Mesenchymal stem cell (in vitro differentiated cells and primary cell): ENCODE measurements at regions not wholly inside any gene's neighbourhood (a gene's known extent, or its start where the extent isn't known, plus 50 kb on each side); places are given as distances from the start of the nearest gene placed in this dataset.

Experiments
- DNase-seq: peaks from one replicate; pipeline ENCODE4 v3.0.0-alpha.2; 2013
- H2AFZ ChIP-seq: one replicate; pipeline ENCODE4 v1.6.1; 2013; ENCODE audit warnings: low read depth, mild to moderate bottlenecking, control low read depth, inconsistent platforms, low read length, moderate library complexity
- H2AK5ac ChIP-seq: 2 replicates; pipeline ENCODE4 v1.6.1; 2013; ENCODE audit warnings: low read length, moderate library complexity, mild to moderate bottlenecking, inconsistent platforms; ENCODE audit not compliant: severe bottlenecking
- H2BK120ac ChIP-seq: one replicate; pipeline ENCODE4 v1.6.1; 2013; ENCODE audit warnings: low read depth, mild to moderate bottlenecking, inconsistent platforms, low read length, moderate library complexity
- H2BK12ac ChIP-seq, 2 experiments: one replicate each; pipeline ENCODE4 v1.6.1; 2013; ENCODE audit warnings: inconsistent platforms in 2 of 2, low read length in 2 of 2, mild to moderate bottlenecking in 2 of 2, moderate library complexity in 2 of 2, control low read depth in 1 of 2
- H2BK15ac ChIP-seq: one replicate; pipeline ENCODE4 v1.6.1; 2013; ENCODE audit warnings: mild to moderate bottlenecking, low read depth, inconsistent platforms; ENCODE audit not compliant: poor library complexity, severe bottlenecking
- H2BK5ac ChIP-seq: 2 replicates; pipeline ENCODE4 v1.6.1; 2013; ENCODE audit warnings: low read depth, mild to moderate bottlenecking, low read length, control low read depth, inconsistent platforms; ENCODE audit not compliant: poor library complexity, severe bottlenecking
- H3K14ac ChIP-seq, 2 experiments: one replicate each; pipeline ENCODE4 v1.6.1; 2013; ENCODE audit warnings: inconsistent platforms in 2 of 2, low read length in 2 of 2, control low read depth in 1 of 2, mild to moderate bottlenecking in 1 of 2, moderate library complexity in 1 of 2
- H3K18ac ChIP-seq, 2 experiments: one replicate each; pipeline ENCODE4 v1.6.1; 2013; ENCODE audit warnings: inconsistent platforms in 2 of 2, low read length in 2 of 2, control low read depth in 1 of 2, low read depth in 1 of 2, mild to moderate bottlenecking in 1 of 2
- H3K23ac ChIP-seq, 2 experiments: one replicate each; pipeline ENCODE4 v1.6.1; 2013; ENCODE audit warnings: inconsistent platforms in 2 of 2, low read length in 2 of 2, mild to moderate bottlenecking in 2 of 2, moderate library complexity in 2 of 2, control low read depth in 1 of 2
- H3K27ac ChIP-seq: 2 replicates; pipeline ENCODE4 v1.5.1; 2013; ENCODE audit warnings: mild to moderate bottlenecking, moderate library complexity, low read length, control low read depth, inconsistent platforms; ENCODE audit not compliant: poor library complexity, severe bottlenecking
- H3K27me3 ChIP-seq, 2 experiments: 2 replicates each; pipeline versions ENCODE4 v1.6.1 to v1.7.0; 2013; ENCODE audit warnings: low read length in 2 of 2, mild to moderate bottlenecking in 2 of 2, moderate library complexity in 2 of 2, control low read depth in 1 of 2, inconsistent platforms in 1 of 2; ENCODE audit not compliant: control insufficient read depth in 1 of 2, insufficient read depth in 1 of 2
- H3K36me3 ChIP-seq, 2 experiments: 2 replicates each; pipeline versions ENCODE4 v1.6.1 to v1.7.0; 2013; ENCODE audit warnings: low read length in 2 of 2, control low read depth in 1 of 2, inconsistent platforms in 1 of 2, low read depth in 1 of 2, mild to moderate bottlenecking in 1 of 2; ENCODE audit not compliant: insufficient read depth in 2 of 2, control insufficient read depth in 1 of 2
- H3K4ac ChIP-seq, 2 experiments: one replicate each; pipeline ENCODE4 v1.6.1; 2013; ENCODE audit warnings: inconsistent platforms in 2 of 2, low read length in 2 of 2, mild to moderate bottlenecking in 2 of 2, moderate library complexity in 2 of 2, control low read depth in 1 of 2, low read depth in 1 of 2
- H3K4me1 ChIP-seq: 2 replicates; pipeline ENCODE4 v1.6.1; 2013; ENCODE audit warnings: low read depth, low read length, control low read depth; ENCODE audit not compliant: control insufficient read depth, insufficient read depth
- H3K4me2 ChIP-seq: 2 replicates; pipeline ENCODE4 v1.6.1; 2013; ENCODE audit warnings: low read length, mild to moderate bottlenecking, inconsistent platforms; ENCODE audit not compliant: poor library complexity, severe bottlenecking
- H3K4me3 ChIP-seq, 2 experiments: 2 replicates each; pipeline versions ENCODE4 v1.5.1 to v1.7.0; 2013; ENCODE audit warnings: low read length in 2 of 2, mild to moderate bottlenecking in 2 of 2, control low read depth in 1 of 2, low read depth in 1 of 2; ENCODE audit not compliant: insufficient read depth in 1 of 2
- H3K79me1 ChIP-seq: replicated peaks from 2 replicates; pipeline ENCODE4 v1.6.1; 2013; ENCODE audit warnings: mild to moderate bottlenecking, control low read depth, low read length, inconsistent platforms; ENCODE audit not compliant: poor library complexity, severe bottlenecking
- H3K9ac ChIP-seq: 2 replicates; pipeline ENCODE4 v1.7.0; 2013; ENCODE audit warnings: mild to moderate bottlenecking, low read length, moderate library complexity
- H3K9me3 ChIP-seq: 2 replicates; pipeline ENCODE4 v1.7.0; 2013; ENCODE audit warnings: mild to moderate bottlenecking, low read length; ENCODE audit not compliant: control insufficient read depth
- H4K8ac ChIP-seq: one replicate; pipeline ENCODE4 v1.6.1; 2013; ENCODE audit warnings: inconsistent platforms, mild to moderate bottlenecking, low read length, moderate library complexity
- H4K91ac ChIP-seq: one replicate; pipeline ENCODE4 v1.6.1; 2013; ENCODE audit warnings: mild to moderate bottlenecking, low read length, inconsistent platforms
- WGBS: methylation state at CpG from one replicate; pipeline ENCODE4 v1.1.7; 2013; ENCODE audit warnings: mixed read lengths; 5-methylcytosine and 5-hydroxymethylcytosine counted together

- H3K18ac ChIP-seq, result no peak overlapping the region
- no peak overlapping the region for H2BK12ac ChIP-seq
- H3K9ac ChIP-seq, result no peak overlapping the region
- H3K4me2 ChIP-seq, result no peak overlapping the region
- H4K91ac ChIP-seq, result no peak overlapping the region
- no peak overlapping the region for H3K14ac ChIP-seq
- no peak overlapping the region for H2AFZ ChIP-seq
- no peaks in the 10 kb centered on the region for H3K9me3 ChIP-seq
- H3K36me3 ChIP-seq, result no peaks in the 10 kb centered on the region
- 51% methylated on average over 6 of the region's 6 CpGs for WGBS
- H4K8ac ChIP-seq, result no peak overlapping the region
- no peak overlapping the region for H2BK120ac ChIP-seq
- no peak overlapping the region for H3K27ac ChIP-seq
- H2AK5ac ChIP-seq, result no peak overlapping the region
- no peaks in the 10 kb centered on the region for H3K79me1 ChIP-seq
- H2BK5ac ChIP-seq, result no peak overlapping the region
- H3K4me1 ChIP-seq, result no peaks in the 10 kb centered on the region
- H3K4me3 ChIP-seq, result no peak overlapping the region
- no peaks in the 10 kb centered on the region for H3K27me3 ChIP-seq
- H2BK15ac ChIP-seq, result no peak overlapping the region
- no peak for DNase-seq
- H3K23ac ChIP-seq, result no peak overlapping the region
- H3K4ac ChIP-seq, result no peak overlapping the region
Observed at GRCh38 chr18:64410685-64411084, 261.8 kb upstream of the LINC00305 start.

- Histone ChIP-seq H3K27me3 (no peaks in the 10 kb centered on the region), H3K4me3 (no peak overlapping the region), H3K27ac (no peak overlapping the region), H3K9ac (no peak overlapping the region), H2AFZ (no peak overlapping the region), H3K79me1 (no peaks in the 10 kb centered on the region), H4K8ac (no peak overlapping the region), H3K14ac (no peak overlapping the region), H3K36me3 (no peaks in the 10 kb centered on the region), H3K9me3 (no peaks in the 10 kb centered on the region), H3K23ac (no peak overlapping the region), H2BK12ac (no peak overlapping the region), H3K4me2 (no peak overlapping the region), H2AK5ac (no peak overlapping the region), H3K18ac (no peak overlapping the region), H4K91ac (no peak overlapping the region), H2BK15ac (no peak overlapping the region), H2BK120ac (no peak overlapping the region), H3K4me1 (no peaks in the 10 kb centered on the region), H2BK5ac (no peak overlapping the region), H3K4ac (no peak overlapping the region)
- peak; percentile 17 for DNase-seq
Observed at GRCh38 chr18:64409511-64409910, 260.6 kb upstream of the LINC00305 start.

GRCh38 chr18:64407606-64408005 is 258.7 kb upstream of the LINC00305 start:
- H3K79me1 ChIP-seq, result no peaks in the 10 kb centered on the region
- H3K9me3 ChIP-seq, result no peaks in the 10 kb centered on the region
- H3K4me2 ChIP-seq, result no peak overlapping the region
- H3K4me3 ChIP-seq, result no peak overlapping the region
- H4K91ac ChIP-seq, result no peak overlapping the region
- no peak overlapping the region for H2BK120ac ChIP-seq
- WGBS, result 89% methylated on average over 2 of the region's 2 CpGs
- no peak overlapping the region for H3K27ac ChIP-seq
- no peak overlapping the region for H3K18ac ChIP-seq
- H2AK5ac ChIP-seq, result no peak overlapping the region
- no peak overlapping the region for H3K9ac ChIP-seq
- H3K36me3 ChIP-seq, result no peaks in the 10 kb centered on the region
- no peak overlapping the region for H2BK15ac ChIP-seq
- H3K27me3 ChIP-seq, result no peaks in the 10 kb centered on the region
- H3K4me1 ChIP-seq, result no peaks in the 10 kb centered on the region
- DNase-seq, result no peak
- no peak overlapping the region for H2AFZ ChIP-seq
- H2BK5ac ChIP-seq, result no peak overlapping the region
- no peak overlapping the region for H2BK12ac ChIP-seq
- no peak overlapping the region for H4K8ac ChIP-seq
- H3K4ac ChIP-seq, result no peak overlapping the region
- no peak overlapping the region for H3K14ac ChIP-seq
- H3K23ac ChIP-seq, result no peak overlapping the region

- Histone ChIP-seq H3K14ac (no peak overlapping the region), H2BK12ac (no peak overlapping the region), H4K8ac (no peak overlapping the region), H2BK120ac (no peak overlapping the region), H2BK15ac (no peak overlapping the region), H3K27ac (no peak overlapping the region), H3K4ac (no peak overlapping the region), H3K27me3 (no peaks in the 10 kb centered on the region), H2AFZ (no peak overlapping the region), H3K79me1 (no peaks in the 10 kb centered on the region), H3K18ac (no peak overlapping the region), H2AK5ac (no peak overlapping the region), H3K4me3 (no peak overlapping the region), H2BK5ac (no peak overlapping the region), H3K4me2 (no peak overlapping the region), H3K36me3 (no peaks in the 10 kb centered on the region), H3K23ac (no peak overlapping the region), H4K91ac (no peak overlapping the region), H3K9ac (no peak overlapping the region), H3K9me3 (no peaks in the 10 kb centered on the region), H3K4me1 (no peaks in the 10 kb centered on the region)
- WGBS, result 40% methylated on average over 2 of the region's 4 CpGs
- peak; percentile 64 for DNase-seq
Observed at GRCh38 chr18:64405161-64405560, 256.3 kb upstream of the LINC00305 start.
